GM10266 (cell line): ENCODE measurements at regions not wholly inside any gene's neighbourhood (a gene's known extent, or its start where the extent isn't known, plus 50 kb on each side); places are given as distances from the start of the nearest gene placed in this dataset.

Source experiments
- DNase-seq: peaks from one replicate; pipeline ENCODE4 v3.0.0; 2012; ENCODE audit errors: extremely low spot score
- CTCF ChIP-seq: IDR thresholded peaks from 2 replicates; pipeline ENCODE4 v1.5.1; 2012; ENCODE audit warnings: mild to moderate bottlenecking, low read depth; ENCODE audit not compliant: control insufficient read depth, insufficient read depth; ENCODE audit errors: missing control alignments

- no peak for DNase-seq
- no peak for TF ChIP-seq CTCF
Measured at GRCh38 chr10:6956562-6956961, 376.5 kb upstream of the PRKCQ start.

- no peak for TF ChIP-seq CTCF
- no peak for DNase-seq
Measured at GRCh38 chr10:6953271-6953801, 373.3 kb upstream of the PRKCQ start.

- TF ChIP-seq CTCF, result no peak
- no peak for DNase-seq
Measured at GRCh38 chr10:6951732-6952131, 371.7 kb upstream of the PRKCQ start.

GRCh38 chr10:6950133-6950532 is 370.1 kb upstream of the PRKCQ start:
- no peak for TF ChIP-seq CTCF
- DNase-seq, result no peak

GRCh38 chr10:6944436-6944835 is 364.4 kb upstream of the PRKCQ start:
- DNase-seq, result no peak
- TF ChIP-seq CTCF, result no peak

- no peak for TF ChIP-seq CTCF
- DNase-seq, result no peak
Measured at GRCh38 chr10:6938384-6938783, 358.3 kb upstream of the PRKCQ start.

GRCh38 chr10:6936931-6937330 is 356.9 kb upstream of the PRKCQ start:
- no peak for DNase-seq
- TF ChIP-seq CTCF, result no peak
